Neutrophil (primary cell): ENCODE measurements at regions not wholly inside any gene's neighbourhood (a gene's known extent, or its start where the extent isn't known, plus 50 kb on each side); places are given as distances from the start of the nearest gene placed in this dataset.

ENCODE experiments used
- H3K27ac ChIP-seq: fragments of 200-600 bp; sonication (generic); 2 replicates; pipeline ENCODE4 v1.5.1; 2016; ENCODE audit warnings: mild to moderate bottlenecking, moderate library complexity
- H3K27me3 ChIP-seq: fragments of 200-600 bp; sonication (generic); 2 replicates; pipeline ENCODE4 v1.6.0; 2016; ENCODE audit warnings: mild to moderate bottlenecking
- H3K36me3 ChIP-seq: fragments of 200-600 bp; sonication (generic); 2 replicates; pipeline ENCODE4 v1.5.1; 2017
- H3K4me1 ChIP-seq, 2 experiments: fragments of 200-600 bp in 1 of 2; sonication (generic) in 1 of 2; 1 replicate in 1 of 2; 2 replicates in 1 of 2; pipeline versions ENCODE4 v1.5.1 to v1.6.1; 2013 to 2016; ENCODE audit warnings: low read depth in 1 of 2, low read length in 1 of 2, mild to moderate bottlenecking in 1 of 2, moderate library complexity in 1 of 2; ENCODE audit not compliant: control insufficient read depth in 1 of 2, insufficient read depth in 1 of 2
- H3K4me3 ChIP-seq, 2 experiments: fragments of 200-600 bp in 1 of 2; sonication (generic) in 1 of 2; 1 replicate in 1 of 2; 2 replicates in 1 of 2; pipeline ENCODE4 v1.5.1; 2013 to 2016; ENCODE audit warnings: low read depth in 1 of 2, low read length in 1 of 2, mild to moderate bottlenecking in 1 of 2, moderate library complexity in 1 of 2
- H3K9me3 ChIP-seq: fragments of 200-600 bp; sonication (generic); 2 replicates; pipeline ENCODE4 v1.5.1; 2016
- CTCF ChIP-seq: fragments of 200-600 bp; sonication (generic); IDR thresholded peaks from 2 replicates; pipeline ENCODE4 v1.5.1; 2016; ENCODE audit warnings: antibody characterized with exemption

GRCh38 chr14:61184112-61184511 is 97.0 kb downstream of the TMEM30B start:
- no peak overlapping the region for H3K4me3 ChIP-seq
- no peak overlapping the region for H3K27ac ChIP-seq
- TF ChIP-seq CTCF, result no peak
- peaks cover 70% of the 10 kb centered on the region for H3K27me3 ChIP-seq
- H3K9me3 ChIP-seq, result no peaks in the 10 kb centered on the region
- no peaks in the 10 kb centered on the region for H3K36me3 ChIP-seq
- H3K4me1 ChIP-seq, result no peaks in the 10 kb centered on the region

- TF ChIP-seq CTCF, result no peak
- H3K27me3 ChIP-seq, result peaks cover 63% of the 10 kb centered on the region
- H3K9me3 ChIP-seq, result no peaks in the 10 kb centered on the region
- H3K4me3 ChIP-seq, result no peak overlapping the region
- H3K36me3 ChIP-seq, result no peaks in the 10 kb centered on the region
- H3K4me1 ChIP-seq, result no peaks in the 10 kb centered on the region
- no peak overlapping the region for H3K27ac ChIP-seq
These were observed 97.8 kb downstream of the TMEM30B start for GRCh38 chr14:61183196-61183885.

- Histone ChIP-seq H3K27me3 (peaks cover 35% of the 10 kb centered on the region), H3K9me3 (no peaks in the 10 kb centered on the region), H3K4me1 (no peaks in the 10 kb centered on the region), H3K27ac (no peak overlapping the region), H3K4me3 (no peak overlapping the region), H3K36me3 (no peaks in the 10 kb centered on the region)
- TF ChIP-seq CTCF, result no peak
These were observed 101.2 kb downstream of the TMEM30B start for GRCh38 chr14:61179796-61180398.

- Histone ChIP-seq H3K4me3 (no peak overlapping the region), H3K27ac (no peak overlapping the region), H3K36me3 (no peaks in the 10 kb centered on the region), H3K4me1 (no peaks in the 10 kb centered on the region), H3K9me3 (no peaks in the 10 kb centered on the region), H3K27me3 (peaks cover 28% of the 10 kb centered on the region)
- TF ChIP-seq CTCF, result no peak
These were observed 102.0 kb downstream of the TMEM30B start for GRCh38 chr14:61179061-61179690.

DNA sequence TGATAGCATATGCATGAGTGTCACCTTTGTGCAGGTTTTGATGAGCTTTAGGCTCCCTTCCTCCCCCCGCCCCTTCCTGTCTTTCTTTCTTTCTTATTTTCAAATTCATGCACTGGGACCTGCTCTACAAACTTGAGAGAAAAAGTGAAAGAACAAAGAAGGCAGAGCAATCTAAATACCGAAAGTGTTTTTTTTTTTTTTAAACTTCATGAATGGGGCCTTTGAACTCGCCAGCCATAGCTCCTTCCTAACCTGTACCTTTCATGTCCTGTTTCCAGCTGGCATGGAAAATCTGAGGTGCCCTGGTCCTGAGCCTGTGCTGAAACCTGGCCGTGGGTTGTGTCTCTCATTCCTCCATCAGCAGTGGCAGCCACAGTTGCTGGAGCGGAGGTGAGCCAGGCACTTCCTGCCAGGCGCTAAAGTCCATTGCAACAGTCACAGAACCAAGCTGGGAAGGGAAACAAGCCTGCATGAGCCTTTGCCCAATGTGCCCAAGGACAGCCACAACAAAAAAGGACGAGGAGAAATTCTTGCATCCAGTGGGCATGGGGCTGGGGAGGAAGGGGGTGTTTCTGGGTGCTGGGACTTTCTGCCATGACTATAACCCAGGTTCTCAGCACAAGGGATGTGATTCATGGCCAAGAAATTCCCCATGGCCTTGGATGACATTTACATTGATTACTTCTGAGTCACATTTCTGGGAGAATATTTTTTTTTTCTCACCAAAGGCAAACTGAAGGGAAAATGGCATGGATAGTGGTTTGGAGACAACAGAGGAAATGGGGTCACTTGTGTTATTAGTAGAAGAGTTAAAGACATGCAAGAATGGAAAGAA is 102.7 kb downstream of the TMEM30B start:
- no peak for TF ChIP-seq CTCF
- no peak overlapping the region for H3K4me3 ChIP-seq
- no peaks in the 10 kb centered on the region for H3K4me1 ChIP-seq
- peaks cover 23% of the 10 kb centered on the region for H3K27me3 ChIP-seq
- H3K27ac ChIP-seq, result no peak overlapping the region
- H3K9me3 ChIP-seq, result no peaks in the 10 kb centered on the region
- H3K36me3 ChIP-seq, result no peaks in the 10 kb centered on the region
